Caco-2 (cell line): ENCODE measurements at regions not wholly inside any gene's neighbourhood (a gene's known extent, or its start where the extent isn't known, plus 50 kb on each side); places are given as distances from the start of the nearest gene placed in this dataset.

Experiments used
- BruUV-seq: library from RNA; stranded (reverse); fragments of 400-500 nt; replicated peaks from 2 replicates; lab custom pipeline; 2021; lab: Mats Ljungman, UMichigan
- CTCF ChIA-PET: fragments of 300-600 bp; sonication (Branson Sonifier 250); formaldehyde crosslinking; loops from one replicate; lab custom pipeline; 2022; ENCODE audit warnings: antibody characterized with exemption; lab: Charles Lee
- POLR2A ChIA-PET: fragments of 300-600 bp; sonication (Branson Sonifier 250); formaldehyde crosslinking; loops from one replicate; lab custom pipeline; 2022; ENCODE audit warnings: antibody characterized with exemption; lab: Charles Lee
- DNase-seq, 2 experiments: peaks; one replicate each; pipeline versions ENCODE4 v3.0.0 to v3.0.0-alpha.2; 2020 to 2022
- H3K27me3 ChIP-seq: replicated peaks from 2 replicates; pipeline ENCODE4 v1.6.0; 2011; ENCODE audit warnings: low read length; ENCODE audit not compliant: control insufficient read depth, insufficient read depth
- H3K36me3 ChIP-seq: 2 replicates; pipeline ENCODE4 v1.5.1; 2011; ENCODE audit warnings: low read length; ENCODE audit not compliant: control insufficient read depth, insufficient read depth
- H3K4me1 ChIP-seq: fragments of 250-450 bp; sonication (Bioruptor Pico); 2 replicates; pipeline ENCODE4 v1.5.1; 2020; ENCODE audit warnings: mild to moderate bottlenecking
- H3K4me3 ChIP-seq: 2 replicates; pipeline ENCODE4 v1.5.1; 2011; ENCODE audit warnings: low read depth, mild to moderate bottlenecking, control low read depth, low read length
- H3K9me3 ChIP-seq: fragments of 250-450 bp; sonication (Bioruptor Pico); 2 replicates; pipeline ENCODE4 v1.5.1; 2020; ENCODE audit warnings: mild to moderate bottlenecking, moderate library complexity
- H3K27ac Mint-ChIP-seq: one replicate; pipeline ENCODE4 v1.8.0; 2022; ENCODE audit warnings: mixed read lengths; ENCODE audit not compliant: unreplicated experiment
- H3K27me3 Mint-ChIP-seq: one replicate; pipeline ENCODE4 v1.8.0; 2022; ENCODE audit warnings: mixed read lengths; ENCODE audit not compliant: insufficient read depth, unreplicated experiment
- H3K36me3 Mint-ChIP-seq: one replicate; pipeline ENCODE4 v1.8.0; 2022; ENCODE audit warnings: mild to moderate bottlenecking, mixed read lengths; ENCODE audit not compliant: insufficient read depth, unreplicated experiment
- H3K4me1 Mint-ChIP-seq: one replicate; pipeline ENCODE4 v1.8.0; 2022; ENCODE audit warnings: low read depth, mixed read lengths; ENCODE audit not compliant: unreplicated experiment
- H3K4me3 Mint-ChIP-seq: one replicate; pipeline ENCODE4 v1.8.0; 2022; ENCODE audit warnings: mild to moderate bottlenecking, moderate library complexity, mixed read lengths; ENCODE audit not compliant: unreplicated experiment
- H3K9me3 Mint-ChIP-seq: one replicate; pipeline ENCODE4 v1.8.0; 2022; ENCODE audit warnings: mixed read lengths; ENCODE audit not compliant: unreplicated experiment
- CTCF ChIP-seq, 2 experiments: fragments of 200-600 bp in 1 of 2; IDR thresholded peaks; 1 replicate in 1 of 2; 2 replicates in 1 of 2; pipeline versions ENCODE4 v1.5.1 to v1.8.0; 2011 to 2022; ENCODE audit warnings: antibody characterized with exemption in 1 of 2, control low read depth in 1 of 2, inconsistent platforms in 1 of 2, low read depth in 1 of 2, low read length in 1 of 2, mild to moderate bottlenecking in 1 of 2, moderate library complexity in 1 of 2; ENCODE audit not compliant: insufficient read depth in 1 of 2, severe bottlenecking in 1 of 2, unreplicated experiment in 1 of 2
- intact Hi-C: fragments of 100-400 bp; cut with micrococcal nuclease; formaldehyde crosslinking; loops from one replicate; pipeline ENCODE4 v1.10.0; 2022; ENCODE audit not compliant: unreplicated experiment

GRCh38 chr7:21281193-21281592, 146.7 kb upstream of the SP4 start:
- H3K36me3 Mint-ChIP-seq: no peaks in the 10 kb centered on the region
- Histone ChIP-seq H3K27me3 (no peaks in the 10 kb centered on the region), H3K4me3 (no peak overlapping the region), H3K36me3 (no peaks in the 10 kb centered on the region), H3K9me3 (no peaks in the 10 kb centered on the region), H3K4me1 (no peaks in the 10 kb centered on the region)
- DNase-seq: no peak
- ChIA-PET CTCF (no interaction called here), POLR2A (no interaction called here)
- no peaks in the 10 kb centered on the region for H3K27me3 Mint-ChIP-seq
- H3K4me1 Mint-ChIP-seq: no peaks in the 10 kb centered on the region
- no peak overlapping the region for H3K27ac Mint-ChIP-seq
- no TSS peak for BruUV-seq
- intact Hi-C loops: no loop called here
- H3K9me3 Mint-ChIP-seq: peaks cover 10% of the 10 kb centered on the region
- H3K4me3 Mint-ChIP-seq: no peak overlapping the region
- TF ChIP-seq CTCF (IDR thresholded peaks at IDR 0.05; ENCODE audit: insufficient read depth in 1 of 2, low read depth in 1 of 2, low read length in 1 of 2, severe bottlenecking in 1 of 2, unreplicated experiment in 1 of 2): no peak

GRCh38 chr7:21293771-21294170, 134.1 kb upstream of the SP4 start:
- no peak for DNase-seq
- POLR2A ChIA-PET: no interaction called here
- TF ChIP-seq CTCF (IDR thresholded peaks at IDR 0.05; ENCODE audit: insufficient read depth in 1 of 2, low read depth in 1 of 2, low read length in 1 of 2, severe bottlenecking in 1 of 2, unreplicated experiment in 1 of 2): no peak

GRCh38 chr7:21299766-21300165, 128.1 kb upstream of the SP4 start:
- H3K9me3 ChIP-seq: no peaks in the 10 kb centered on the region
- no peaks in the 10 kb centered on the region for H3K36me3 ChIP-seq
- H3K36me3 Mint-ChIP-seq: no peaks in the 10 kb centered on the region
- H3K9me3 Mint-ChIP-seq: no peaks in the 10 kb centered on the region
- no peaks in the 10 kb centered on the region for H3K4me1 ChIP-seq
- TF ChIP-seq CTCF (IDR thresholded peaks at IDR 0.05; ENCODE audit: insufficient read depth in 1 of 2, low read depth in 1 of 2, low read length in 1 of 2, severe bottlenecking in 1 of 2, unreplicated experiment in 1 of 2): no peak
- DNase-seq: no peak
- H3K27me3 Mint-ChIP-seq: peaks cover 2% of the 10 kb centered on the region
- no peaks in the 10 kb centered on the region for H3K4me1 Mint-ChIP-seq
- no peak overlapping the region for H3K27ac Mint-ChIP-seq
- no peaks in the 10 kb centered on the region for H3K27me3 ChIP-seq
- ChIA-PET CTCF (no interaction called here), POLR2A (no interaction called here)
- intact Hi-C loops: no loop called here
- H3K4me3 Mint-ChIP-seq: no peak overlapping the region
- no peak overlapping the region for H3K4me3 ChIP-seq
- BruUV-seq: no TSS peak

More at GRCh38 chr7:21293771-21294170, 134.1 kb upstream of the SP4 start:
- Mint-ChIP-seq H3K4me1 (no peaks in the 10 kb centered on the region), H3K36me3 (no peaks in the 10 kb centered on the region), H3K9me3 (no peaks in the 10 kb centered on the region), H3K27ac (no peak overlapping the region), H3K27me3 (peaks cover 3% of the 10 kb centered on the region), H3K4me3 (no peak overlapping the region)
- Histone ChIP-seq H3K9me3 (no peaks in the 10 kb centered on the region), H3K27me3 (no peaks in the 10 kb centered on the region), H3K4me1 (no peaks in the 10 kb centered on the region), H3K4me3 (no peak overlapping the region), H3K36me3 (no peaks in the 10 kb centered on the region)
- BruUV-seq: no TSS peak
- CTCF ChIA-PET: no interaction called here
- intact Hi-C loops: no loop called here
